H9 (cell line): ENCODE measurements at regions not wholly inside any gene's neighbourhood (a gene's known extent, or its start where the extent isn't known, plus 50 kb on each side); places are given as distances from the start of the nearest gene placed in this dataset.

Source experiments
- DNase-seq: peaks from one replicate; pipeline ENCODE4 v3.0.0-alpha.2; 2017
- H2AFZ ChIP-seq: one replicate; pipeline ENCODE4 v1.6.1; 2013; ENCODE audit warnings: mild to moderate bottlenecking, low read length, control low read depth, moderate library complexity
- H2AK5ac ChIP-seq: 2 replicates; pipeline ENCODE4 v1.6.1; 2013; ENCODE audit warnings: low read length, control low read depth, mixed read lengths; ENCODE audit not compliant: insufficient read length
- H2BK120ac ChIP-seq: one replicate; pipeline ENCODE4 v1.6.1; 2013; ENCODE audit warnings: low read depth, mild to moderate bottlenecking, low read length, control low read depth, inconsistent platforms; ENCODE audit not compliant: poor library complexity, severe bottlenecking
- H2BK12ac ChIP-seq: 2 replicates; pipeline ENCODE4 v1.6.1; 2013; ENCODE audit warnings: low read length, control low read depth, mixed read lengths, low read depth; ENCODE audit not compliant: insufficient read length
- H2BK15ac ChIP-seq: 2 replicates; pipeline ENCODE4 v1.6.1; 2013; ENCODE audit warnings: low read depth, low read length, control low read depth
- H2BK20ac ChIP-seq: one replicate; pipeline ENCODE4 v1.6.1; 2013; ENCODE audit warnings: low read depth, mild to moderate bottlenecking, low read length, control low read depth, inconsistent platforms; ENCODE audit not compliant: poor library complexity, severe bottlenecking
- H2BK5ac ChIP-seq: 2 replicates; pipeline ENCODE4 v1.6.1; 2013; ENCODE audit warnings: low read length, control low read depth, mixed read lengths; ENCODE audit not compliant: insufficient read length
- H3K14ac ChIP-seq: 2 replicates; pipeline ENCODE4 v1.6.1; 2013; ENCODE audit warnings: low read length, control low read depth; ENCODE audit not compliant: insufficient read depth
- H3K18ac ChIP-seq: 2 replicates; pipeline ENCODE4 v1.6.1; 2013; ENCODE audit warnings: low read depth, mild to moderate bottlenecking, mixed read lengths, low read length, control low read depth; ENCODE audit not compliant: insufficient read length
- H3K23ac ChIP-seq: 2 replicates; pipeline ENCODE4 v1.6.1; 2013; ENCODE audit warnings: low read length, control low read depth, mixed read lengths, low read depth; ENCODE audit not compliant: insufficient read length
- H3K23me2 ChIP-seq: 2 replicates; pipeline ENCODE4 v1.6.1; 2013; ENCODE audit warnings: low read depth, mild to moderate bottlenecking, mixed read lengths, low read length, control low read depth; ENCODE audit not compliant: insufficient read length, poor library complexity, severe bottlenecking
- H3K27ac ChIP-seq: 2 replicates; pipeline ENCODE4 v1.5.1; 2013; ENCODE audit warnings: low read length, control low read depth, mixed read lengths, low read depth; ENCODE audit not compliant: insufficient read length
- H3K27me3 ChIP-seq: 2 replicates; pipeline ENCODE4 v1.6.1; 2013; ENCODE audit warnings: low read length, control low read depth, inconsistent platforms; ENCODE audit not compliant: insufficient read depth
- H3K4ac ChIP-seq: 2 replicates; pipeline ENCODE4 v1.6.1; 2013; ENCODE audit warnings: low read depth, mild to moderate bottlenecking, control low read depth, inconsistent platforms, low read length, moderate library complexity
- H3K4me1 ChIP-seq: 2 replicates; pipeline ENCODE4 v1.6.1; 2013; ENCODE audit warnings: low read length, control low read depth, inconsistent platforms; ENCODE audit not compliant: insufficient read depth
- H3K4me2 ChIP-seq: 2 replicates; pipeline ENCODE4 v1.6.1; 2013; ENCODE audit warnings: low read length, control low read depth, mixed read lengths; ENCODE audit not compliant: insufficient read length, insufficient read depth
- H3K56ac ChIP-seq: 2 replicates; pipeline ENCODE4 v1.6.1; 2013; ENCODE audit warnings: low read depth, mild to moderate bottlenecking, mixed read lengths, low read length, control low read depth; ENCODE audit not compliant: insufficient read length
- H3K79me1 ChIP-seq: 2 replicates; pipeline ENCODE4 v1.6.1; 2013; ENCODE audit warnings: low read depth, mild to moderate bottlenecking, moderate library complexity, low read length, control low read depth, inconsistent platforms; ENCODE audit not compliant: insufficient read depth, poor library complexity, severe bottlenecking
- H3K79me2 ChIP-seq: 2 replicates; pipeline ENCODE4 v1.6.1; 2013; ENCODE audit warnings: low read length, control low read depth, inconsistent platforms; ENCODE audit not compliant: insufficient read depth
- H3K9ac ChIP-seq: 2 replicates; pipeline ENCODE4 v1.6.1; 2013; ENCODE audit warnings: low read length, control low read depth, mixed read lengths; ENCODE audit not compliant: insufficient read length; ENCODE audit errors: extremely low read depth
- H3K9me3 ChIP-seq: one replicate; pipeline ENCODE4 v1.6.1; 2013; ENCODE audit warnings: low read depth, low read length, inconsistent platforms; ENCODE audit not compliant: control insufficient read depth
- H3T11ph ChIP-seq: one replicate; pipeline ENCODE4 v1.6.1; 2013; ENCODE audit warnings: mild to moderate bottlenecking, low read length, control low read depth, inconsistent platforms
- H4K20me1 ChIP-seq: one replicate; pipeline ENCODE4 v1.6.1; 2013; ENCODE audit not compliant: control insufficient read depth, insufficient read length, insufficient read depth
- H4K5ac ChIP-seq: 2 replicates; pipeline ENCODE4 v1.6.1; 2013; ENCODE audit warnings: low read depth, mild to moderate bottlenecking, mixed read lengths, low read length, control low read depth; ENCODE audit not compliant: insufficient read length
- H4K8ac ChIP-seq: replicated peaks from 2 replicates; pipeline ENCODE4 v1.6.1; 2013; ENCODE audit warnings: low read length, control low read depth, mixed read lengths, low read depth; ENCODE audit not compliant: insufficient read length
- H4K91ac ChIP-seq: 2 replicates; pipeline ENCODE4 v1.6.1; 2013; ENCODE audit warnings: low read depth, mild to moderate bottlenecking, moderate library complexity, mixed read lengths, low read length, control low read depth; ENCODE audit not compliant: insufficient read length
- H3K27ac Mint-ChIP-seq, 3 experiments: 2 replicates in 2 of 3; 3 replicates in 1 of 3; pipeline ENCODE4 v1.8.0; 2020 to 2021; ENCODE audit warnings: mixed read lengths in 3 of 3, mild to moderate bottlenecking in 1 of 3, moderate library complexity in 1 of 3
- H3K27me3 Mint-ChIP-seq: 2 replicates; pipeline ENCODE4 v1.8.0; 2021; ENCODE audit warnings: low read depth, mild to moderate bottlenecking, moderate library complexity, mixed read lengths
- H3K36me3 Mint-ChIP-seq, 3 experiments: 2 replicates in 2 of 3; 3 replicates in 1 of 3; pipeline ENCODE4 v1.8.0; 2020 to 2021; ENCODE audit warnings: low read depth in 3 of 3, mixed read lengths in 3 of 3; ENCODE audit not compliant: insufficient read depth in 1 of 3
- H3K4me1 Mint-ChIP-seq, 2 experiments: 2 replicates each; pipeline ENCODE4 v1.8.0; 2020; ENCODE audit warnings: mixed read lengths in 2 of 2
- H3K4me3 Mint-ChIP-seq, 2 experiments: 2 replicates in 1 of 2; 3 replicates in 1 of 2; pipeline ENCODE4 v1.8.0; 2020 to 2021; ENCODE audit warnings: mild to moderate bottlenecking in 2 of 2, mixed read lengths in 2 of 2, moderate library complexity in 1 of 2
- H3K9me3 Mint-ChIP-seq, 2 experiments: 2 replicates in 1 of 2; 3 replicates in 1 of 2; pipeline ENCODE4 v1.8.0; 2020; ENCODE audit warnings: mild to moderate bottlenecking in 2 of 2, mixed read lengths in 2 of 2, moderate library complexity in 1 of 2
- WGBS: extraction: QIAGEN DNeasy Blood & Tissue Kit; methylation state at CpG from one replicate; pipeline ENCODE4 v1.1.7; 2013; ENCODE audit warnings: missing lambda C conversion rate, low lambda C conversion rate, mixed read lengths; ENCODE audit not compliant: insufficient read length; ENCODE audit errors: extremely low coverage; 5-methylcytosine and 5-hydroxymethylcytosine counted together
- TF ChIP-seq, protein P1 (sequence below): fragments of 200-600 bp; sonication (generic); conservative IDR thresholded peaks from 3 replicates; pipeline ENCODE4 v1.8.0; 2021; ENCODE audit warnings: antibody characterized with exemption, mild to moderate bottlenecking

DNA sequence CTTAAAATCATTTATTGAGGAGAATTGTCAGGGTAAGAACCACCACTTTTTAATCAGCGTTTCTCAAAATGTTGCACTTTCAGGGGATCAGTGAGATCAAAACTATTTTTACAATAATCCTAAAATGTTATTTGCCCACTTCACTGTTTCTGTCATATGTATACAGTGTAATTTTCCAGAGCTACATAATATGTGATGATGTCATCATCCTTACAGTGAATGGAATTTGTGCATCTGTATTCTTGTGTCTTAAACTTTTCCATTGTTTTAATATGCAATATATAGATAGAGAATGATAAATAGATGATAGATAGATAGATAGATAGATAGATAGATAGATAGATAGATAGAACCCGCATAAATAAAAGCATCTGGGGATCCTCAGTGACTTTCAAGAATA, 518.0 kb downstream of the ADCYAP1 start:
- no peaks in the 10 kb centered on the region for H3K4me1 ChIP-seq
- H4K8ac ChIP-seq, result no peak overlapping the region
- no peaks in the 10 kb centered on the region for H3K9me3 ChIP-seq
- no peak overlapping the region for H2BK5ac ChIP-seq
- H3K27ac ChIP-seq, result no peak overlapping the region
- Mint-ChIP-seq H3K4me1 (no peaks in the 10 kb centered on the region), H3K9me3 (no peaks in the 10 kb centered on the region), H3K27ac (no peak overlapping the region), H3K4me3 (no peak overlapping the region), H3K36me3 (no peaks in the 10 kb centered on the region), H3K27me3 (peaks cover 3% of the 10 kb centered on the region; the same call in 1 of the 2 replicates)
- no peak overlapping the region for H2BK15ac ChIP-seq
- no peaks in the 10 kb centered on the region for H3K79me1 ChIP-seq
- H3K56ac ChIP-seq, result no peak overlapping the region
- H4K20me1 ChIP-seq, result no peaks in the 10 kb centered on the region
- H3T11ph ChIP-seq, result no peak overlapping the region
- no peak overlapping the region for H2AFZ ChIP-seq
- no peak overlapping the region for H2BK12ac ChIP-seq
- H3K79me2 ChIP-seq, result no peaks in the 10 kb centered on the region
- no peak overlapping the region for H4K91ac ChIP-seq
- H3K27me3 ChIP-seq, result no peaks in the 10 kb centered on the region
- H2AK5ac ChIP-seq, result no peak overlapping the region
- no peak overlapping the region for H3K14ac ChIP-seq
- no peak overlapping the region for H3K4ac ChIP-seq
- DNase-seq, result no peak
- no peak overlapping the region for H2BK120ac ChIP-seq
- no peak overlapping the region for H2BK20ac ChIP-seq
- no peak overlapping the region for H4K5ac ChIP-seq
- no peaks in the 10 kb centered on the region for H3K23me2 ChIP-seq
- TF ChIP-seq, protein P1, sequence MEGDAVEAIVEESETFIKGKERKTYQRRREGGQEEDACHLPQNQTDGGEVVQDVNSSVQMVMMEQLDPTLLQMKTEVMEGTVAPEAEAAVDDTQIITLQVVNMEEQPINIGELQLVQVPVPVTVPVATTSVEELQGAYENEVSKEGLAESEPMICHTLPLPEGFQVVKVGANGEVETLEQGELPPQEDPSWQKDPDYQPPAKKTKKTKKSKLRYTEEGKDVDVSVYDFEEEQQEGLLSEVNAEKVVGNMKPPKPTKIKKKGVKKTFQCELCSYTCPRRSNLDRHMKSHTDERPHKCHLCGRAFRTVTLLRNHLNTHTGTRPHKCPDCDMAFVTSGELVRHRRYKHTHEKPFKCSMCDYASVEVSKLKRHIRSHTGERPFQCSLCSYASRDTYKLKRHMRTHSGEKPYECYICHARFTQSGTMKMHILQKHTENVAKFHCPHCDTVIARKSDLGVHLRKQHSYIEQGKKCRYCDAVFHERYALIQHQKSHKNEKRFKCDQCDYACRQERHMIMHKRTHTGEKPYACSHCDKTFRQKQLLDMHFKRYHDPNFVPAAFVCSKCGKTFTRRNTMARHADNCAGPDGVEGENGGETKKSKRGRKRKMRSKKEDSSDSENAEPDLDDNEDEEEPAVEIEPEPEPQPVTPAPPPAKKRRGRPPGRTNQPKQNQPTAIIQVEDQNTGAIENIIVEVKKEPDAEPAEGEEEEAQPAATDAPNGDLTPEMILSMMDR, result no peak
- no peak overlapping the region for H3K9ac ChIP-seq
- H3K18ac ChIP-seq, result no peak overlapping the region
- no peak overlapping the region for H3K4me2 ChIP-seq
- no peak overlapping the region for H3K23ac ChIP-seq
- no CpG with 5 or more reads among the region's 2 CpGs for WGBS
